ENCODE measurements at regions not wholly inside any gene's neighbourhood (a gene's known extent, or its start where the extent isn't known, plus 50 kb on each side); places are given as distances from the start of the nearest gene placed in this dataset.
A peak's percentile ranks its signal among the peaks of the same experiment; 100 is the strongest.
"Not testable (repeated sequence)": the region's sequence is repeated elsewhere in the genome, so short reads cannot be mapped to it uniquely, and the experiment has no call there.

- ATAC-seq, H3K9me3 Mint-ChIP-seq, H3K27ac Mint-ChIP-seq, H3K36me3 Mint-ChIP-seq: not testable (repeated sequence)
- peak in 1 of 2 donors; percentile 39 for DNase-seq (ENCODE audit: low spot score in 2 of 2)
Observed at GRCh38 chr17:21776921-21777320, 84.6 kb downstream of the KCNJ18 start.

GRCh38 chr17:21778866-21779265 lies 86.5 kb downstream of the KCNJ18 start:
- ATAC-seq; H3K27ac Mint-ChIP-seq; H3K36me3 Mint-ChIP-seq; H3K9me3 Mint-ChIP-seq; DNase-seq (ENCODE audit: low spot score in 2 of 2): not testable (repeated sequence)

GRCh38 chr17:21780293-21780888 lies 88.1 kb downstream of the KCNJ18 start:
- not testable (repeated sequence) for H3K36me3 Mint-ChIP-seq; DNase-seq (ENCODE audit: low spot score in 2 of 2); ATAC-seq; H3K9me3 Mint-ChIP-seq; H3K27ac Mint-ChIP-seq

- not testable (repeated sequence) for ATAC-seq; H3K27ac Mint-ChIP-seq; H3K36me3 Mint-ChIP-seq; H3K9me3 Mint-ChIP-seq; DNase-seq (ENCODE audit: low spot score in 2 of 2)
Observed at GRCh38 chr17:21780919-21781665, 88.8 kb downstream of the KCNJ18 start.

- ATAC-seq, H3K9me3 Mint-ChIP-seq, H3K36me3 Mint-ChIP-seq, H3K27ac Mint-ChIP-seq: not testable (repeated sequence)
- DNase-seq (ENCODE audit: low spot score in 2 of 2) = peak in 1 of 2 donors; percentile 42
Observed at GRCh38 chr17:21781666-21782024, 89.3 kb downstream of the KCNJ18 start.

- DNase-seq (ENCODE audit: low spot score in 2 of 2); H3K36me3 Mint-ChIP-seq; H3K9me3 Mint-ChIP-seq; ATAC-seq; H3K27ac Mint-ChIP-seq: not testable (repeated sequence)
Observed at GRCh38 chr17:21782107-21782506, 89.8 kb downstream of the KCNJ18 start.

- not testable (repeated sequence) for ATAC-seq; H3K36me3 Mint-ChIP-seq; H3K27ac Mint-ChIP-seq; DNase-seq (ENCODE audit: low spot score in 2 of 2); H3K9me3 Mint-ChIP-seq
Observed at GRCh38 chr17:21782604-21783003, 90.3 kb downstream of the KCNJ18 start.

GRCh38 chr17:21783017-21783416 lies 90.7 kb downstream of the KCNJ18 start:
- not testable (repeated sequence) for H3K9me3 Mint-ChIP-seq; DNase-seq (ENCODE audit: low spot score in 2 of 2); H3K27ac Mint-ChIP-seq; H3K36me3 Mint-ChIP-seq; ATAC-seq

GRCh38 chr17:21814272-21814671 lies 121.9 kb downstream of the KCNJ18 start:
- ATAC-seq; DNase-seq (ENCODE audit: low spot score in 2 of 2); H3K36me3 Mint-ChIP-seq; H3K27ac Mint-ChIP-seq; H3K9me3 Mint-ChIP-seq: not testable (repeated sequence)

- Mint-ChIP-seq H3K36me3 (no peaks in the 10 kb centered on the region), H3K27ac (no peak overlapping the region), H3K9me3 (peaks cover 0 to 5% of the 10 kb centered on the region in 2 donors)
- ATAC-seq (no peak), DNase-seq (ENCODE audit: low spot score in 2 of 2) (no peak)
Observed at GRCh38 chr17:21814776-21815175, 122.5 kb downstream of the KCNJ18 start.

GRCh38 chr17:21815352-21816063 lies 123.2 kb downstream of the KCNJ18 start:
- no peak for DNase-seq (ENCODE audit: low spot score in 2 of 2)
- no peak overlapping the region for H3K27ac Mint-ChIP-seq
- H3K36me3 Mint-ChIP-seq = no peaks in the 10 kb centered on the region
- H3K9me3 Mint-ChIP-seq = peaks cover 0 to 5% of the 10 kb centered on the region in 2 donors
- ATAC-seq = no peak

GRCh38 chr17:21816592-21817567 lies 124.6 kb downstream of the KCNJ18 start:
- Mint-ChIP-seq H3K27ac (no peak overlapping the region), H3K36me3 (no peaks in the 10 kb centered on the region), H3K9me3 (peaks cover 0 to 5% of the 10 kb centered on the region in 2 donors)
- ATAC-seq (no peak), DNase-seq (ENCODE audit: low spot score in 2 of 2) (no peak)

GRCh38 chr17:21817791-21818364 lies 125.6 kb downstream of the KCNJ18 start:
- Mint-ChIP-seq H3K9me3 (peaks cover 0 to 5% of the 10 kb centered on the region in 2 donors), H3K36me3 (no peaks in the 10 kb centered on the region), H3K27ac (no peak overlapping the region)
- ATAC-seq = no peak
- DNase-seq (ENCODE audit: low spot score in 2 of 2) = no peak

- H3K27ac Mint-ChIP-seq = no peak overlapping the region
- H3K36me3 Mint-ChIP-seq = no peaks in the 10 kb centered on the region
- no peak for DNase-seq (ENCODE audit: low spot score in 2 of 2)
- no peak for ATAC-seq
- H3K9me3 Mint-ChIP-seq = no peaks in the 10 kb centered on the region
Observed at GRCh38 chr17:21823090-21823489, 130.8 kb downstream of the KCNJ18 start.

- ATAC-seq (no peak), DNase-seq (ENCODE audit: low spot score in 2 of 2) (no peak)
- Mint-ChIP-seq H3K9me3 (no peaks in the 10 kb centered on the region), H3K36me3 (no peaks in the 10 kb centered on the region), H3K27ac (no peak overlapping the region)
Observed at GRCh38 chr17:21823643-21824042, 131.3 kb downstream of the KCNJ18 start.

- ATAC-seq = no peak
- Mint-ChIP-seq H3K36me3 (peaks cover 6 to 8% of the 10 kb centered on the region in 2 donors), H3K27ac (no peak overlapping the region), H3K9me3 (peaks cover 5 to 10% of the 10 kb centered on the region in 2 donors)
- no peak for DNase-seq (ENCODE audit: low spot score in 2 of 2)
Observed at GRCh38 chr17:21841839-21842238, 149.5 kb downstream of the KCNJ18 start.

All from activated naive CD4-positive, alpha-beta T cell treated with anti-CD3 and anti-CD28 coated beads, Interleukin-2, amount 50 U/mL, for 72 hours (primary cell).